Astrocyte of the cerebellum (primary cell): ENCODE measurements at regions not wholly inside any gene's neighbourhood (a gene's known extent, or its start where the extent isn't known, plus 50 kb on each side); places are given as distances from the start of the nearest gene placed in this dataset.

Source experiments
- DNase-seq: peaks from one replicate; pipeline ENCODE4 v3.0.0-alpha.2; 2011; ENCODE audit warnings: low read depth
- H3K4me3 ChIP-seq: 2 replicates; pipeline ENCODE4 v1.5.1; 2011; ENCODE audit warnings: mild to moderate bottlenecking, low read depth, low read length, moderate library complexity
- in situ Hi-C: cut with HindIII; loops from 2 replicates; pipeline ENCODE4 v1.10.0; 2017; ENCODE audit warnings: low sequenced_read_pairs
- TF ChIP-seq, protein P1 (sequence below): IDR thresholded peaks from 2 replicates; pipeline ENCODE4 v1.5.1; 2012; ENCODE audit warnings: low read length, low read depth, moderate library complexity, mild to moderate bottlenecking; ENCODE audit errors: missing control alignments

DNA sequence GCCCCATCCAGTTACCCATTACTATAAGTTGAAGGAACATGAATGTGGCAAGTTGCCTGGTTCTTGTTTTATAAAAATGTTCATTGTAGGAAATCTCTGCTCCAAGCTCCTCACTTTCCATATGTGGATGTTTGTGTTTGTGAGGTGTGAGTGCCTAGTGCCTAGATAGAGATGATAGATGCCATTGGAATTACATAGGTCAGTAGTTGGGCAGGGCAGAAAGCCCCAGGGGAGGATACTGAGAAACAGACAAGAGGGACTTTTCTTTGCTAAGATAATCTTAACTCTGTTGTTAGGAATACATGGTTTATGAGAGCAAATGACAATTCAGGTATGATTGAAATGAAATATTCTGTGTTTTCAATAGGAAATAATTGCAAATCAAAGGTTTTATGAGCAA lies 226.3 kb upstream of the GRIP1 start:
- in situ Hi-C loops: no loop called here
- H3K4me3 ChIP-seq: no peak overlapping the region
- DNase-seq: no peak
- TF ChIP-seq, protein P1, sequence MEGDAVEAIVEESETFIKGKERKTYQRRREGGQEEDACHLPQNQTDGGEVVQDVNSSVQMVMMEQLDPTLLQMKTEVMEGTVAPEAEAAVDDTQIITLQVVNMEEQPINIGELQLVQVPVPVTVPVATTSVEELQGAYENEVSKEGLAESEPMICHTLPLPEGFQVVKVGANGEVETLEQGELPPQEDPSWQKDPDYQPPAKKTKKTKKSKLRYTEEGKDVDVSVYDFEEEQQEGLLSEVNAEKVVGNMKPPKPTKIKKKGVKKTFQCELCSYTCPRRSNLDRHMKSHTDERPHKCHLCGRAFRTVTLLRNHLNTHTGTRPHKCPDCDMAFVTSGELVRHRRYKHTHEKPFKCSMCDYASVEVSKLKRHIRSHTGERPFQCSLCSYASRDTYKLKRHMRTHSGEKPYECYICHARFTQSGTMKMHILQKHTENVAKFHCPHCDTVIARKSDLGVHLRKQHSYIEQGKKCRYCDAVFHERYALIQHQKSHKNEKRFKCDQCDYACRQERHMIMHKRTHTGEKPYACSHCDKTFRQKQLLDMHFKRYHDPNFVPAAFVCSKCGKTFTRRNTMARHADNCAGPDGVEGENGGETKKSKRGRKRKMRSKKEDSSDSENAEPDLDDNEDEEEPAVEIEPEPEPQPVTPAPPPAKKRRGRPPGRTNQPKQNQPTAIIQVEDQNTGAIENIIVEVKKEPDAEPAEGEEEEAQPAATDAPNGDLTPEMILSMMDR: no peak

DNA sequence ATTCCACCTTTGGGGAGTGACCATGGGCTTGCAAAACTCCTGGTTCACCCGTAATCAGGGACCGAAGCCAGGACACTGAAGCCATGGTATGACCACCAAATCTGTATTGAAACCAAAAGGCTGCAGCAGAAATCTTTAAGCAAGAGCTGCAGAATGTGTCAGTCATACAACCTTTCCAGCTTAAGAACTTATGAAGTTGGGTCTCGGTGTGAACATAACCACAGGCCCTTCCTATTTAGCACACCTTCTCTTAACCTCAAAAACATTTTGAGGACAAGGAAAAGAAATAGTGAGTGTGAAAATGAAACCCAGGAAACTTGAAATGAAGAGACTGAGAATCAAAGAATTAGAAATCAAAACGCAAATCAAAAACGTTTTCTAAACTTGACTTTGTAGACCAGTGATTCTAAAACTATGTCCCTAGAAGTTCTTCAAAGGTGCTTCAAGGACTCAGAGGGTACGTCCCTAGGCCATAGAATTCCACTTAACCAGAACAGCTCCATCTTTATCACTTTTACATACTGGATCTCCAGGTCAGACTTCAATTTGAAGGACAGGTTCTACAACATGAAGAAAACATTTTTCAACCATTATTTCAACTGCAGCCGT lies 231.6 kb upstream of the GRIP1 start:
- in situ Hi-C loops: no loop called here
- H3K4me3 ChIP-seq: no peak overlapping the region
- TF ChIP-seq, protein P1: no peak
- no peak for DNase-seq

DNA sequence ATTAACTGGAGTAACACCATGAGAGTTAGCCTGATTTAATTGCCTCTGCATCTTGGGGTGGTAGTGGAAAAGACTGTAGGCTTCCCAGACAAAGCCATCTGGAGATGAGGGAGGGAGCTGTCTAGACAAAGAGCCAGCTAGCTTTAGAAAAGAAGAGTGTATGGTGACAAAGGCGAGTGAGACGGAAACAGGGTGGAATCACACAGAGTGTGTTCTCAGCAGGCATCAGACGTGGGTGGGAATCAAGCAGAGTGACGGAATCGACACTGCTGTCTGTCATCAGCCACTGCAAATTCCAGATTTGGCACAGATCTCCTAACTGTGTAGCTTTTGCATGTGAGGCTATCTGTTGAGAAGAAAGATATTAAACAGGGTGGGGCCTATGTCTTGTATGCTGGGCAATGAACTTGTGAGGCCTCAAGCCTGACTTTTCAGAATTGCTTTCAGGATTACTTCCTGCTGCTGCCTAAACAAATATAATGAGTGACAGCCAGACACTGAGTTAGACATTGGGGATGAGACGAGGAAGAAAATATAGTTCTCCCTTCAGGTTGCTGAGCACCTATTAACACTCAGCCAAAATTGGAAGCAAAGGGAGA lies 236.5 kb upstream of the GRIP1 start:
- H3K4me3 ChIP-seq: no peak overlapping the region
- TF ChIP-seq, protein P1: no peak
- in situ Hi-C loops: no loop called here
- DNase-seq: no peak

DNA sequence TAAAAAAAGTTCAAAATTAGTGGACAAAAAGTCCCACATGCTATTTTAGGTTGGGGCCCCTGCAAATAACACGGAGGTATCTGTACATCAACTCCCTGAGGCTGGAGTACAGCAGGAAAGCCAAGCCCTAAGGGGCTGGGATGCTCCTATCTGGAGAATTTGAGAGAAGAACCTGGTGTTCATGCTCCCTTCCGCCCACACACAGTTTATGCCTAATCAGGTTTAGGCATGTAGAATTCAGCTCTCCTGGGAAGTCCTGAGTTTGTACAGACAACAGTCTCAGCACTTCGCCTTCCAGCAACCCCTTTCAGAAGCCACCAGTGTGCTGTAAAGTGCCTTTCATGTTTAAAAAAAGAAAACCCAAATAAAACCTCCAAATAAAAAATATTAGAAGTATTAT lies 237.3 kb upstream of the GRIP1 start:
- H3K4me3 ChIP-seq: no peak overlapping the region
- TF ChIP-seq, protein P1: no peak
- in situ Hi-C loops: no loop called here
- DNase-seq: no peak

DNA sequence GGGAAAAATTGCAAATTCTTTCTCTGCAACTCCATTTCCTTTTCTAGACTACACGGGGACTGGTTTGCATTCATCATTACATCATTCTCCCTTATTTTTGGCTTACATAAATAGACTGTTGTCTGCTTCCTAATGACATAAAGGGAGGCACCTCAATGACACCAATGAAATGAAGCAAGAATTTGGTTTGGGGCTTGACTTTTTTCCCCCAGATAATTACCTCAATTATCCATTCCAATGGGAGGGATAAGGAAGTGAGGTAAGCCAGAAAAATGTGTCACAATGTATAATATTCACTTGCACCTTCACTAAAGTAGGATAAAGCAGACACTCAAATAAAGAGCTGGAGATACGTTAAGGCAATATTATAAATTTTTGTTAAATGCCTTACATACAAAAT lies 240.6 kb upstream of the GRIP1 start:
- no peak for DNase-seq
- H3K4me3 ChIP-seq: no peak overlapping the region
- in situ Hi-C loops: no loop called here
- TF ChIP-seq, protein P1: no peak

DNA sequence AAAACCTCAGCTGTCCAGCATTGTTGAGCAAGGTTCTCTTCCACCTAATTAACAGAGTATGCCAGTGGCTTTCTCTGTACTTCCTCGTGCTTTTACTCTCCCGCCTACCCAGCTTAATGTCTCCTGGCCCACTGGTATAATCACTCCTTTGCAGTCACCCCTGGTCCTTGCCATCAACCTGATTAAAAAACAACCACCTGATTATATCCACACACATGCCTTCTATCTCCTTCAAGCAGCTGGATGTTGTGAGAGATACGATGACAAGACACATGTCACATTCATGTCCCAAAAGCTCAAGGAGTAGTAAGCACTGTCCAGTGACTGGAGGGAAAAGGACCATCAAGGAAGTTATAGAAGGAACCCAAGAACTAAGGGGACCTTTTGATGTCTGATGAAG lies 241.3 kb upstream of the GRIP1 start:
- in situ Hi-C loops: no loop called here

More for the DNA sequence above, 241.3 kb upstream of the GRIP1 start:
- no peak overlapping the region for H3K4me3 ChIP-seq
- no peak for DNase-seq
- TF ChIP-seq, protein P1: no peak
